NCI-H1436 treated with DMSO at 0.1 percent for 48 hours (cell line): ENCODE measurements at regions not wholly inside any gene's neighbourhood (a gene's known extent, or its start where the extent isn't known, plus 50 kb on each side); places are given as distances from the start of the nearest gene placed in this dataset.

Experiments
- DNase-seq: peaks from one replicate; lab custom pipeline; 2025; lab: John Stamatoyannopoulos, UW

DNA sequence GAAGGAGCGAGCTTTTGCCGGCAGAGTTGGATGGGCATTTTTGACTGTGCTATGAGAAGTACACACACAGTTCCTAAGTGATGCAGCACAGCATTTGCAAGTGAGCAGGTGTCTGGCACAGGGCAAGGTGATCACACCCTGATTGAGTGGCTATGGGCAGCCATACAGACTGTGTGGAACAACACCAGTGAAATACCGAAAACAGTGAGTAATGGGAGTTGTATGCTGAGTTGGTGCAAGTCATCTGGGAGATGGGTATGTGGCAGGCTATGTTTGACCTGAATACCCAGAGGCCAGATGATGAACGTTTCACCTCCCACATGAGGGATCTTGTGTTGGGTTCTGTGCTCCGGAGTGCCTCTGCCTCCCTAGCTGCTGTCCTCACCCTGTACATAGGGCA is 53.5 kb upstream of the TIPARP start:
- DNase-seq, result no peak

- DNase-seq, result peak; percentile 96
Measured at GRCh38 chr3:156620260-156620659, 54.1 kb upstream of the TIPARP start.

DNA sequence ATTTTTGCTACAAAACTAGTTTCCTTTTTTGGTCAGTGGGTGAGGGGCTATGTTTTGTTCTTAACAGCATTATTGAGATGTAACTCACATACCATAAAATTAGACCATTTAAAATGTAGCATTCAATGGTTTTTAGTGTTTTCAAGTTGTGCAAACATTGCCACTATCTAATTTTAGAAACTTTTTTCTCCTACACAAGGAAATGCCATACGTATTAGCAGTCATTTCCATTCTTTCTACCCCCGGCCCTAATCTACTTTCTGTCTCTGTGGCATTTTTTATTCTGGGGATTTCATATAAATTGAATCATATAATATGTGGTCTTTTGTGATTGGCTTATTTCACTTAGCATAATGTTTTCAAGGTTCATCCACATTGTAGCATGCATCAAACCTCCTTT is 55.0 kb upstream of the TIPARP start:
- no peak for DNase-seq

DNA sequence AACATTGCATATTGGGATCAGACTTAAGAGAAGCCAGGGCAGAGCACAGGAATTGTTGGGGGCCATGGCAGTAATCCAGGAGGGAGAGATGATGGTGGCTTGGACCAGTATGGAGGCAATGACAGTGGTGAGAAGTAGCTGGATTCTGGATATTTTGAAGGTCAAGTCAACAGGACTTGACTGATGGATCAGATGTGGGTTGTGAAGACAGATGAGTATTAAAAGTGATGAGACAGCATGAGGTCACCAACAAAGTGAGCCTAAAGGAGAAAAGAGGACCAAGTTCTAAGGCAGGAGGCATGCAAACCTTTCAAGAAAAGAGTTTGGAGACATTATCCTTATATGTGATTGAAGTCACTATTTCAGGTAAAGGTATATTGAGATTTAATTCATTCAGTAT is 56.6 kb upstream of the TIPARP start:
- DNase-seq, result no peak

- DNase-seq, result no peak
Measured at GRCh38 chr3:156617145-156617544, 57.2 kb upstream of the TIPARP start.

DNA sequence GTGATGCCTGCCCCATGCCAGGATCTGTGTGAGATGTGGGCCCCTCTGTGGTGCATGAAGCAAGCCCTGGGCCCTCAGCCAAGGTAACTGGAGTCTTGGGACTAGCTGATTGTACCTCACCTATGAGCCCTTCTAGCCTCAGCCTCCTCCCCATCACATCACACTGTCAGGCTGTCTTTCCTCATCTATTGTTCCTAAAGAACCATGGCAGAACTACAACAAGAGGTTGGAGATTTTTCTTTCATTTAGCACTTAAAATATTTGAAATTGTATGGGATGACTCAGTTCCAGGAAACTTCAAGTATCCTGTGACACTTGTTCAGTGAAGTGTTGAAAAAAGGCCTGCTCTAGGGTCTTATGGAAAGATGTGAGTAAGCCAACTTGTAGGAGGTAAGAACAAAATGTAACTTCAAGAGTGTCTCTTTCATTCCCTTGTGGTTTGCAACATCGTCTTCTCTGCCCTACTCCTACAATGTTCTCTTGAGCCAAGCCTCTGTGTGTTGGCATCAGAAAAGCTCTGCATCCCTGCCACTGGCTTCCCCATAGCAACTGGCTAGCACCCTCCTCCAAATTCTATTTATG is 58.7 kb upstream of the TIPARP start:
- no peak for DNase-seq

DNA sequence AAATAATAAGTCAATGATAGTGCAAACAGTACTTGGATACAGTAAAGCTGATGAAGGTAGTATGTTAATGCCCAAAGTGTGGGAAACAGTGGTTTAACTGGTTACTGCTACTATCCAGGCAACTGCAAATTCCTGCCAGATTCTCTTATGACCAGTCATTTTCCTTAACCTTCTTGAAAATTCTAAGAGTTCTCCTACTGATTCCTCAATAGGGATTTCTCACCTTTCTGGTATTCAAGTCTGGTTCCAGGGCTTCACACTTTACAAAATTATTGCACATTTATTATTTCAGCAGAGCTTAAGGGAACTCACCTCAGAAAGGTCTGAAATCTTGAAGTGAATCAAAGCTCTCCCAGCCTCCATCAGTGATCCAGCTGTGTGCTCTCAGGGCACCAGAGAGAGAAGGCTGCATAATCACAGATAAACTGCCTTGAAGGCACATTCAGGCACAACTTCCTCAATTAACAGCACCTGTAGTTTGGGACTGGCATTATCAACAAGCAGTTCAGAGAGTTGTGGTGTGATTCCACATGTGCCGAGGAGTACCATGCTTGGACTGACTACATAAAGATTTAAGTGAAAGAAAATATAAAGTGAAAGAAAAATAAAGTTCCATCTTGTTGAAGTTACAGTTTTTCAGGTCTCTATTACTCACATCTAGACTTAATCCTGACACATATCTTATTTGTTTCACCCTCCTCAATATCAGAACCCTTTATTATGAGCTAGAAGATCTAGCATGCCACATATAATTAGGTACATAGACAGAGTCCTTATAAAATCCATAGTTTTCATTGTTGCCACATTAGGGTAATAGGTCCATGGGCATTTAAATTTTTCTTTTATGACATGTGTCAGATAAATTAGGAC is 59.5 kb upstream of the TIPARP start:
- DNase-seq, result no peak

GRCh38 chr3:156612903-156613302 is 58.0 kb upstream of the SSR3 start:
- DNase-seq, result no peak

DNA sequence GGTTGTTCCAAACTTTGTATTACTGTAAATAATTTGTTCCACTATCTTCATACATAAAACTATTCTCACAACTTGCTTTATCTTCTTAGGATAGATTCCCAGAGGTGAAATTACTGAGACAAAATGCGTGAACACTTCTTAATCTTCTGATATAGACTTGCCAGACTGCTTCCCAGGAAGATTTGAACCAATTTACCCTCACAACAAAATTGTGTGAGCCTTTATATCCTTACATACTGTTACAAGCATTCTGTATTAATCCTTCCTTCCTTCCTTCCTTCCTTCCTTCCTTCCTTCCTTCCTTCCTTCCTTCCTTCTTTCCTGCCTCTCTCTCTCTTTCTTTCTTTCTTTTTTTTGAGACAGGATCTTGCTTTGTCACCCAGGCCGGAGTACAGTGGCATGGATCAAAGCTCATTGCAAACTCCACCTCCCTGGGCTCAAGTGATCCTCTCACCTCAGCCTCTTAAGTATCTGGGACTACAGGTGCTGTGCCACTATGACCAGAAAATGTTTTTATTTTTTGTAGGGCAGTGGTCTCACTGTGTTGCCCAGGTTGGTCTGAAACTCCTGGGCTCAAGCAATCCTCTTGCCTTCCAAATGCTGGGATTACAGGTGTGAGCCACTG is 57.1 kb upstream of the SSR3 start:
- no peak for DNase-seq

- no peak for DNase-seq
Measured at GRCh38 chr3:156610154-156610553, 55.2 kb upstream of the SSR3 start.

DNA sequence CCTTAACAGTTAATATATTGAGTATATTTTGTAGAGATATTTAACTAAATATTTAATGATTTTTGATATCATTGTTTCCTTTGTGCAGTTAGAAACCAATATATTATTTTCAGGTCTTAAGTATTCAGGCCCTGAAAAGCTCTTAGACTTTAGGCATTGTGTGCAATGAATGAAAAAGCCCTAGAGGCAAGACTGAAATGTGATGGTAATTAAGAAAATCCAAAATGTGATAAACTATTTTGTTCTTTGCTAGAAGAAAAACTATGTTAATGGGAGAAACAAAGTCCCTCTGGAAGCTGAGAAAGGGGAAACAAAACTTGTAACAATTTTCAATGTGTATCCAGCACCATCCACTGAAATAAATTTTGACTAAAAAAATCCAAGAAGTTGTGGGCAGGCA is 54.6 kb upstream of the SSR3 start:
- DNase-seq, result no peak

- no peak for DNase-seq
Measured at GRCh38 chr3:156608601-156609514, 53.9 kb upstream of the SSR3 start.

- DNase-seq, result no peak
Measured at GRCh38 chr3:156606729-156607128, 51.8 kb upstream of the SSR3 start.

DNA sequence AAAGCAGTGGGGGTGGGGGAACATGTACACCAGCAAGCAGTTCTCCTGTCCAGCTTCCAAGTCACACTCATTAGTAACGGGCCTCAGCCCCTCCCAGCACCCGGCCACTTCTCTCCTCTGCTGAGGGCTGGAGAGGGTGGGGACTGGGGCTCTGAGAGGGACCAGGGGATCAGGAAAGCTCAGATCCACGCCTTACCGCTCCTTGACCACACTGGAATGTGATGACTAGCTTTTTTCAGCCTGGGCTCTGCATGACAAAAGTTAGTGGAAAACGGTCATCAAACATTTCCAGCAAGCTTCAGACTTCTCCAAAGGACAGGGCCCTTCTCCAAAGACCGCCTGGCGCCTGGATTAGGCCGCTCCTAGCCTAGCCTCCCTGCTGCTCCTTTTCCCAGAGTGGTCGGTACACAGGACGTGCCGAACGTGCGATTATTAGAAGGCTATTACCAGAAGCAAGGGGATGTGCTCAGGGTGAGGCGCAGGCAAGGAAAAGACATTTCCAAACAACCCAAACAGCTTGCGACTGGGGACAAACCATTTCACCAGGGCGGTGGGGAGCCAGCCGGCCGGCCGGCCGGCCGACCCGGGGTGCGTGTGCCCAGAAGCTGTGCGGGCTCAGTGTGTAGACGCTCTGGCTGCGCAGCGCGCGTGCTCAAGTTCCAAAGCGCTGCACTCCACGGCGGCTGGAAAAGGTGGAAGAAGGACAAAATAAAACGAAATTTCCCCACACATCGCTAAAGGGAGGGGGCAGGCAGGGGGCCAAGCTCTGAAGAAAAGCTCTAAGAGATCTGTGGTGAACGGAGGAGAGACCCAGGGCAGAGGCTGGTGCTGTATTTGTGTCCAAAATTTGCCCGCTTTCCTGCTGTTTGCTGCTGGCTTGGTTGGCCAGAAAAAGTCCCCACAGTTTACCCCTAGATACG is 51.0 kb upstream of the SSR3 start:
- no peak for DNase-seq

DNA sequence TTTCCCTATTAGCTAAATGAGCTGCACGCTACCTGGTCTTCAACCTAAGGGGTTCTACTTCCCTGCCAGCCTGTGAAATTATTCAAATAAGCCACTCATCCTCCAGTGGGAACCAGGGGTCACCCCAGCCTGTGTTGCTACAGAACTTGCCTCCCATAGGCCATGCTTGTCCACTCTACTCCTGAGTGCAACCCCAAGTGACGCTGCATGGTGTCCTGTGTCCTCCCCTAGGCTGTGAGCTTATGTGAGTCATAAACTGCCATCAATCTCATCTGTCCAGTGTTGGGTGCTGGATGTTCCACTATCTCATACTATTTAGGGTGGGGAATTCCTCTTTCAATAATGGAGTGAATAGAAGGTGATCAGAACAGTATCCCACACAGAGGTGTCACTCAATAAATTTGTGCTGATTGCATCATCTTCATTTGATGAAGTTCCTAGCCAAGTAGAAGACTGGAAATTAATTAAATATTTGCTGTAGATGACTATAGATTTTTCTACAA is 49.8 kb upstream of the SSR3 start:
- no peak for DNase-seq
